Kidney (tissue), 13 donors: ENCODE measurements at regions not wholly inside any gene's neighbourhood (a gene's known extent, or its start where the extent isn't known, plus 50 kb on each side); places are given as distances from the start of the nearest gene placed in this dataset.

Source experiments
- DNase-seq, 5 donors: peaks; one replicate each; pipeline ENCODE4 v3.0.0-alpha.2; 2013 to 2020
- FAIRE-seq: peaks from 2 replicates; lab custom pipeline; 2012; peaks lifted over from hg19 to GRCh38; lab: Jason Lieb, UNC
- H3K27ac ChIP-seq, 2 donors: one replicate each; pipeline ENCODE4 v1.7.0; 2013; ENCODE audit warnings: low read depth in 2 of 2, low read length in 2 of 2, inconsistent platforms in 1 of 2
- H3K27me3 ChIP-seq: one replicate; pipeline ENCODE4 v1.7.1; 2013; ENCODE audit warnings: low read length, inconsistent platforms; ENCODE audit not compliant: control insufficient read depth, insufficient read depth
- H3K36me3 ChIP-seq, 3 donors: one replicate each; pipeline versions ENCODE4 v1.7.0 to v1.7.1; 2013; ENCODE audit warnings: low read length in 3 of 3, control low read depth in 1 of 3, inconsistent platforms in 1 of 3; ENCODE audit not compliant: insufficient read depth in 3 of 3, control insufficient read depth in 2 of 3
- H3K4me1 ChIP-seq, 3 donors: one replicate each; pipeline versions ENCODE4 v1.7.0 to v1.7.1; 2013; ENCODE audit warnings: low read length in 3 of 3, inconsistent platforms in 1 of 3, low read depth in 1 of 3; ENCODE audit not compliant: control insufficient read depth in 2 of 3, insufficient read depth in 2 of 3
- H3K4me3 ChIP-seq, 3 donors: one replicate each; pipeline versions ENCODE4 v1.7.0 to v1.8.1; 2013; ENCODE audit warnings: low read length in 3 of 3, control low read depth in 1 of 3, inconsistent platforms in 1 of 3
- H3K9ac ChIP-seq, 3 donors: one replicate each; pipeline versions ENCODE4 v1.7.0 to v1.7.1; 2013; ENCODE audit warnings: low read length in 3 of 3, control low read depth in 1 of 3, inconsistent platforms in 1 of 3
- H3K9me3 ChIP-seq, 3 donors: one replicate each; pipeline versions ENCODE4 v1.7.0 to v1.7.1; 2013; ENCODE audit warnings: low read length in 3 of 3, control low read depth in 1 of 3, inconsistent platforms in 1 of 3; ENCODE audit not compliant: control insufficient read depth in 2 of 3, insufficient read depth in 1 of 3
- CTCF ChIP-seq: IDR thresholded peaks from 3 replicates; pipeline ENCODE4 v1.5.1; 2012; ENCODE audit warnings: mild to moderate bottlenecking, moderate library complexity, borderline replicate concordance; ENCODE audit not compliant: insufficient read depth; ENCODE audit errors: extremely low read depth
- intact Hi-C: fragments of 100-400 bp; cut with DNase I; formaldehyde crosslinking; loops from one replicate; pipeline ENCODE4 v1.11.1; 2022
- donor health status: control.
- donor health status: control.
- donor health status: control.
- donor health status: control.
- donor health status: control.
- donor health status: DM: yes; HTN: yes; CAD: no.
- donor health status: Normal renal cell carcinoma (clear cell type).

GRCh38 chr7:33766405-33766804 is 138.9 kb upstream of the BMPER start:
- TF ChIP-seq CTCF, result no peak
- H3K4me3 ChIP-seq, result no peak overlapping the region
- H3K27ac ChIP-seq, result no peak overlapping the region
- no peaks in the 10 kb centered on the region for H3K27me3 ChIP-seq
- FAIRE-seq, result no peak
- no peak for DNase-seq
- no peak overlapping the region for H3K9ac ChIP-seq
- intact Hi-C loops, result no loop called here
- H3K4me1 ChIP-seq, result no peaks in the 10 kb centered on the region
- H3K36me3 ChIP-seq, result no peaks in the 10 kb centered on the region
- H3K9me3 ChIP-seq, result no peaks in the 10 kb centered on the region

GRCh38 chr7:33769930-33770329 is 135.4 kb upstream of the BMPER start:
- Histone ChIP-seq H3K9ac (no peak overlapping the region), H3K9me3 (no peaks in the 10 kb centered on the region), H3K36me3 (no peaks in the 10 kb centered on the region), H3K4me1 (no peaks in the 10 kb centered on the region), H3K27me3 (no peaks in the 10 kb centered on the region), H3K4me3 (no peak overlapping the region), H3K27ac (no peak overlapping the region)
- FAIRE-seq (no peak), DNase-seq (no peak)
- no peak for TF ChIP-seq CTCF
- intact Hi-C loops, result no loop called here

GRCh38 chr7:33770576-33770975 is 134.8 kb upstream of the BMPER start:
- FAIRE-seq (no peak), DNase-seq (no peak)
- H3K27ac ChIP-seq, result no peak overlapping the region
- no peak for TF ChIP-seq CTCF
- no peak overlapping the region for H3K4me3 ChIP-seq
- no peaks in the 10 kb centered on the region for H3K4me1 ChIP-seq
- no peaks in the 10 kb centered on the region for H3K9me3 ChIP-seq
- intact Hi-C loops, result no loop called here
- no peaks in the 10 kb centered on the region for H3K36me3 ChIP-seq
- no peak overlapping the region for H3K9ac ChIP-seq
- no peaks in the 10 kb centered on the region for H3K27me3 ChIP-seq

GRCh38 chr7:33771422-33771821 is 133.9 kb upstream of the BMPER start:
- intact Hi-C loops, result no loop called here
- H3K27ac ChIP-seq, result no peak overlapping the region
- no peaks in the 10 kb centered on the region for H3K36me3 ChIP-seq
- no peak for TF ChIP-seq CTCF
- FAIRE-seq (no peak), DNase-seq (no peak)
- H3K4me3 ChIP-seq, result no peak overlapping the region
- no peak overlapping the region for H3K9ac ChIP-seq
- no peaks in the 10 kb centered on the region for H3K4me1 ChIP-seq
- H3K9me3 ChIP-seq, result no peaks in the 10 kb centered on the region
- H3K27me3 ChIP-seq, result no peaks in the 10 kb centered on the region
